ENCODE measurements at regions not wholly inside any gene's neighbourhood (a gene's known extent, or its start where the extent isn't known, plus 50 kb on each side); places are given as distances from the start of the nearest gene placed in this dataset.

DNA sequence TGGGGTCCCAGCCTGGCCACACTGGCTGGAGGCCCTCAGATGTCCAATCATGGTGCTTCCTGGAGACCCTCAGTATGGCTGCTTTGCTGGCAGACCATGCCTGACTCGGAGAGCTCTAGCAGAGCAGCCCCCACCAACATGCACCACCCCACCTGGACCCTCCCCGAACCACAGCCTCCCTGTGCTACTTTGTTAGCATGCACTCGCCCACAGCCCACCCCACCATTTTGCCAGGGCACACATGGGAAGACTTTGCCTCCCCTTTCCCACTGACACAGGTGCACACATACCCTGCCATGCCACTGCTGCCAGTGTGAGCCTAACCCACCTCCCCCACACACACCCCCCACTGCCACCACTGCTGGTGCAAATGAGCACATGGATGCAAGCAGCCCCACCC, 497.5 kb upstream of the PBX1 start:
- H3K36me3 ChIP-seq, result no peaks in the 10 kb centered on the region
- H3K27me3 ChIP-seq, result no peaks in the 10 kb centered on the region
- H3K4me3 ChIP-seq, result no peak overlapping the region
- no peak overlapping the region for H3K27ac ChIP-seq
- no peaks in the 10 kb centered on the region for H3K4me1 ChIP-seq
- TF ChIP-seq POLR2AphosphoS5 (IDR thresholded peaks at IDR 0.05) (no peak), POLR2A (IDR thresholded peaks at IDR 0.05) (no peak)
- TF ChIP-seq, protein P1, sequence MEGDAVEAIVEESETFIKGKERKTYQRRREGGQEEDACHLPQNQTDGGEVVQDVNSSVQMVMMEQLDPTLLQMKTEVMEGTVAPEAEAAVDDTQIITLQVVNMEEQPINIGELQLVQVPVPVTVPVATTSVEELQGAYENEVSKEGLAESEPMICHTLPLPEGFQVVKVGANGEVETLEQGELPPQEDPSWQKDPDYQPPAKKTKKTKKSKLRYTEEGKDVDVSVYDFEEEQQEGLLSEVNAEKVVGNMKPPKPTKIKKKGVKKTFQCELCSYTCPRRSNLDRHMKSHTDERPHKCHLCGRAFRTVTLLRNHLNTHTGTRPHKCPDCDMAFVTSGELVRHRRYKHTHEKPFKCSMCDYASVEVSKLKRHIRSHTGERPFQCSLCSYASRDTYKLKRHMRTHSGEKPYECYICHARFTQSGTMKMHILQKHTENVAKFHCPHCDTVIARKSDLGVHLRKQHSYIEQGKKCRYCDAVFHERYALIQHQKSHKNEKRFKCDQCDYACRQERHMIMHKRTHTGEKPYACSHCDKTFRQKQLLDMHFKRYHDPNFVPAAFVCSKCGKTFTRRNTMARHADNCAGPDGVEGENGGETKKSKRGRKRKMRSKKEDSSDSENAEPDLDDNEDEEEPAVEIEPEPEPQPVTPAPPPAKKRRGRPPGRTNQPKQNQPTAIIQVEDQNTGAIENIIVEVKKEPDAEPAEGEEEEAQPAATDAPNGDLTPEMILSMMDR (IDR thresholded peaks at IDR 0.05), result no peak
- intact Hi-C loops (cut with DNase I; ENCODE audit: low total_unique reads), result no loop called here
- no peaks in the 10 kb centered on the region for H3K9me3 ChIP-seq
- no peak for DNase-seq (ENCODE audit: low spot score in 2 of 2)

DNA sequence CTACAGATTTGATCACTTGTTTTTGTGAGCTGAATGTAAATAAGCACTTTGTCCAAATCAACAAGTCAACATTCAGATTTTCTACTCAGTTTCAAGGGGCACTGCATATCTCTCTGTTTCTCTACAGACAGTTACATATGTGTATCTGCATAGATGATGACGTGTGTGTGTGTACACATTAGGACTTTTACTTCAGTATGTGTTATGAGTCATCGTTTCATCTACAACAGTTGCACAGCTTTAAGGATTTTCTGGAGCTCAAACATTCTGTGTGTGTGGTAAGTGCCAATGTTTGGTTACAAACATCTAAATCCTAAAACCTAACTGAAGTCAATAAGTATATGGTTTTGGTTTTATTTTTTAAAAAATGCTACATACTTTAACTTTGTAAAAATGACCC, 494.5 kb upstream of the PBX1 start:
- H3K4me3 ChIP-seq, result no peak overlapping the region
- no peak overlapping the region for H3K27ac ChIP-seq
- H3K4me1 ChIP-seq, result no peaks in the 10 kb centered on the region
- no peak for TF ChIP-seq POLR2A (IDR thresholded peaks at IDR 0.05)
- TF ChIP-seq, protein P1 (IDR thresholded peaks at IDR 0.05), result no peak
- no peak for TF ChIP-seq POLR2AphosphoS5 (IDR thresholded peaks at IDR 0.05)
- no peaks in the 10 kb centered on the region for H3K27me3 ChIP-seq
- H3K36me3 ChIP-seq, result no peaks in the 10 kb centered on the region
- intact Hi-C loops (cut with DNase I; ENCODE audit: low total_unique reads), result no loop called here
- peaks cover 0 to under 1% of the 10 kb centered on the region in 2 donors for H3K9me3 ChIP-seq
- no peak for DNase-seq (ENCODE audit: low spot score in 2 of 2)

DNA sequence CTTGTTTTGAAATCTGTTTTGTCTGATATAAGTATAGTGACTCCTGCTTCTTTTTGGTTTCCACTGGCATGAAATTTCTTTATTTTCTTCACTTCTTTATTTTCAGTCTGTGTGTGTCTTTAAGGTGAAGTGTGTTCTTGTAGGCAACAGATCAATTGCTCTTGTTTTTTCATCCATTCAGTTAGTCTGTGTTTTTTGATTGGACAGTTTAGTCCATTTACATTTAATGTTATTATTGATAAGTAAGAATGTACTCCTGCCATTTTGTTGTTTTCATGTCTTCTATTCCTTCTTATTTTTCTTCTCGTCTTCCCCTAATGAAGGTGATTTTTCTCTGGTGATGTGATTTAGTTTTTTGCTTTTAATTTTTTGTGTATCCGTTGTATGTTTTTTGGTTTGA, 487.7 kb upstream of the PBX1 start:
- TF ChIP-seq POLR2A (IDR thresholded peaks at IDR 0.05) (no peak), POLR2AphosphoS5 (IDR thresholded peaks at IDR 0.05) (no peak)
- TF ChIP-seq, protein P1 (IDR thresholded peaks at IDR 0.05), result no peak
- H3K4me1 ChIP-seq, result no peaks in the 10 kb centered on the region
- intact Hi-C loops (cut with DNase I; ENCODE audit: low total_unique reads), result no loop called here

DNA sequence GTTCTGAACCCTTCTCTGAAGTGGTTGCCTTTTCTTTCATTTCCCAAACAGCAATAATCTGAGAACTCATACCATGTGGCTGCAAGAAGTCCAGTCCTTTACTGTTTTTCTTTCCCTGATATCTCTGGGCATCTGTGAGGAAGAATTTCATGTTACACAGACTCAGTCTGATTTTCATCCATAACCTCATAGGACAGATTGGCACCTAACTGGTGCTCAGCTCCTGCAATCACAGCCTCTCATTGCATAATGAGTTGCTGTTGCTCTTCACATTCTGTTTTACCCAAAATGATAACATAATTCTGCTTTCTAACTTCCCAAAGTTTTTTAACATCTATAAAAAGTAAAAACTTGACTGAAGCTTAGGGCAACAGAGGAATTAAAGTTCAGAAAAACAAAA, 472.2 kb upstream of the PBX1 start:
- DNase-seq (ENCODE audit: low spot score in 2 of 2), result no peak
- Histone ChIP-seq H3K27ac (no peak overlapping the region), H3K4me1 (no peaks in the 10 kb centered on the region), H3K36me3 (no peaks in the 10 kb centered on the region), H3K27me3 (no peaks in the 10 kb centered on the region), H3K9me3 (no peaks in the 10 kb centered on the region), H3K4me3 (no peak overlapping the region)
- TF ChIP-seq POLR2AphosphoS5 (IDR thresholded peaks at IDR 0.05), result no peak
- no peak for TF ChIP-seq POLR2A (IDR thresholded peaks at IDR 0.05)
- TF ChIP-seq, protein P1 (IDR thresholded peaks at IDR 0.05), result no peak
- intact Hi-C loops (cut with DNase I; ENCODE audit: low total_unique reads), result loop anchor here (5.0 kb wide), 1 partner anchor 465 kb away; no protein-coding TSS in a partner anchor

More for the DNA sequence above, 487.7 kb upstream of the PBX1 start:
- no peak for DNase-seq (ENCODE audit: low spot score in 2 of 2)
- H3K27me3 ChIP-seq, result no peaks in the 10 kb centered on the region
- no peak overlapping the region for H3K27ac ChIP-seq
- no peak overlapping the region for H3K4me3 ChIP-seq
- H3K36me3 ChIP-seq, result no peaks in the 10 kb centered on the region
- H3K9me3 ChIP-seq, result peaks cover 0 to 36% of the 10 kb centered on the region in 2 donors

DNA sequence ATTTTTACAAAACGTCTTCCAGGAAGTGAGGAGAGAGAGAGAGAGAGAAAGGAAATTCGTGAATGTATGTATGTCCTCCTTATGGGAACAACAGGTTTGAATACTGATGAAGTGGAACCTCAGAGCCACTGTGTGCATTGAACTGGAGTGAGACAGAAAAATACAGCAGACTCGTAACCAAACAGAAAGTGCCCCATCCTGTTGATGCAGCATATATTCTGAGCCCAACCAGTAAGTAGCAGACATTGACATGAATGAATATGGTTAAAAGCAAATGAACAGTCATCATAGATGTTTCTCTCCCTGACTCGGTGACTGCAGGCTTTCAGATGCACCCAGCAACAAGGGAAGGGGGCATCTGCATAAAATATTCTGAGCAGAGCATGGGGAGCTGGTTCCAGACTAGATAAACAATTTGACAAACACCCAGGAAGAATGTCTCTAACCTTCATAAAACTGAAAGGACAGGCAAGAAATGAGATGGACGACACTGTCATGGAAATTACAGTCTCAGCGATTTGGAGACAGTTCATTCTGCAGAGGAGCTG, 471.0 kb upstream of the PBX1 start:
- intact Hi-C loops (cut with DNase I; ENCODE audit: low total_unique reads), result loop anchor here (5.0 kb wide), 1 partner anchor 466 kb away; no protein-coding TSS in a partner anchor
- TF ChIP-seq, protein P1 (IDR thresholded peaks at IDR 0.05), result no peak
- TF ChIP-seq POLR2AphosphoS5 (IDR thresholded peaks at IDR 0.05), result no peak
- no peak for TF ChIP-seq POLR2A (IDR thresholded peaks at IDR 0.05)
- no peaks in the 10 kb centered on the region for H3K4me1 ChIP-seq
- no peaks in the 10 kb centered on the region for H3K36me3 ChIP-seq
- no peak overlapping the region for H3K27ac ChIP-seq
- no peaks in the 10 kb centered on the region for H3K27me3 ChIP-seq
- H3K4me3 ChIP-seq, result no peak overlapping the region
- DNase-seq (ENCODE audit: low spot score in 2 of 2), result no peak
- peaks cover 5 to 8% of the 10 kb centered on the region in 2 donors for H3K9me3 ChIP-seq
